ENCODE measurements at regions not wholly inside any gene's neighbourhood (a gene's known extent, or its start where the extent isn't known, plus 50 kb on each side); places are given as distances from the start of the nearest gene placed in this dataset.

GRCh38 chr4:22253431-22253830 is 262.4 kb downstream of the ADGRA3 start:
- no peak for DNase-seq (ENCODE audit: low spot score)
- no peak for TF ChIP-seq CTCF (IDR thresholded peaks at IDR 0.05; ENCODE audit: borderline replicate concordance, control extremely low read depth, extremely low read depth, insufficient read depth, missing control alignments)
- in situ Hi-C loops (cut with MboI; ENCODE audit: low sequenced_read_pairs, unreplicated experiment) = no loop called here

DNA sequence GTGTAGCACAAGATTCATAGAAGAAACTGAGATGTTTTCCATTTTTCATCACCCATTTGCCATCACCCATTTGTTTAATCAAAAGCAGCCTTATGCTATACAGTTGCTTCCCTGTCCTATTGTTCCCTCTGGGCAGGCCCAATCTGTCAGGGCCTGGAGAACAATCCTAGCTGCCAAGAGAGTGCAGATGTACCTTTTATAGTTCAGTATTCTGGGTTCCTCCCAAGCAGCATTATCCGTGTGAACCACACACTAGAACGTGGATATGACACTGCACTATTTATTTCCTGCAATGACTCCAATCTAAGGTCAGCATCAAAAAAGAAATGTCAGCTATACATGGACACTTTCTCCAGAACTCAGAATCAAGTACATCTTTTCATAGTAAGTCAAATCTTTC is 269.0 kb downstream of the ADGRA3 start:
- no peak for DNase-seq (ENCODE audit: low spot score)
- in situ Hi-C loops (cut with MboI; ENCODE audit: low sequenced_read_pairs, unreplicated experiment) = no loop called here
- no peak for TF ChIP-seq CTCF (IDR thresholded peaks at IDR 0.05; ENCODE audit: borderline replicate concordance, control extremely low read depth, extremely low read depth, insufficient read depth, missing control alignments)

GRCh38 chr4:22245294-22245693 is 270.6 kb downstream of the ADGRA3 start:
- in situ Hi-C loops (cut with MboI; ENCODE audit: low sequenced_read_pairs, unreplicated experiment) = no loop called here
- TF ChIP-seq CTCF (IDR thresholded peaks at IDR 0.05; ENCODE audit: borderline replicate concordance, control extremely low read depth, extremely low read depth, insufficient read depth, missing control alignments) = no peak

DNA sequence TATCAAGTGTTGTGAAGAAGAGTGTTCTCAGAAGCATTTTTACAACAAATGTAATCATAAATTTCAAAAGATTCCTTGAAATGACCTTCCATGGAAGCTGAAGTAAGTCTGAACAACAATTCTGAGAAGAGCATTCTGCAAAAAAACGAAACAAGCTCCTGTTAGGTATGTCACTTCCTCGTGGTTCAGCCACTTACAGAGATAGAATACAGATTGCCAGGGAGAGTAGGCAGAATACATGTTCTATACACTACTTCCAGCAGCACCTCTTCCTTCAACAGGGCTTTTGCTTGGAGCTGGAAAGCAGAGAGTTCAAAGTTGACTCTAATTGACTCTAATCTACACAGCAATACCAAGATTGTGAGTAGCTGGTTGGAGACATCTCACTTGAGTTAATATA is 274.5 kb downstream of the ADGRA3 start:
- in situ Hi-C loops (cut with MboI; ENCODE audit: low sequenced_read_pairs, unreplicated experiment) = no loop called here
- no peak for DNase-seq (ENCODE audit: low spot score)
- no peak for TF ChIP-seq CTCF (IDR thresholded peaks at IDR 0.05; ENCODE audit: borderline replicate concordance, control extremely low read depth, extremely low read depth, insufficient read depth, missing control alignments)

More at GRCh38 chr4:22245294-22245693, 270.6 kb downstream of the ADGRA3 start:
- DNase-seq (ENCODE audit: low spot score) = no peak

DNA sequence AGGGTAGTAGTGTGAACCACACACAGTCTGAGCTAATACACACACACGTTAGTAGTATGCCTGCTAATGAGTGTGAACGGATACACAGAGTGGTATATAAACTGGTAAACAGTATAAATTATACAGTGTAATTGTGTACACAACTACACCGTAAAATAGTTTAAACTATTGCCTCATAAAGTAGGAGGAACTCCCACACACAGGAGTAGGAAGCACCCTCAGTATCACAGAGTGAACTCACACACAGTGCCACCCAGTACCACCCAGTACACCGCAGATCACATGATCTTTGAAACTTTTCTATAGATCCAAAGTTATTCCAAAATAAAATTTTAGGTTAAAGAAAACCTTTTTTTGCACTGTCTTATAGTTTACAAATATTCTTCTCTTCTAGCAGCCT is 275.1 kb downstream of the ADGRA3 start:
- DNase-seq (ENCODE audit: low spot score) = no peak
- no peak for TF ChIP-seq CTCF (IDR thresholded peaks at IDR 0.05; ENCODE audit: borderline replicate concordance, control extremely low read depth, extremely low read depth, insufficient read depth, missing control alignments)
- in situ Hi-C loops (cut with MboI; ENCODE audit: low sequenced_read_pairs, unreplicated experiment) = no loop called here

GRCh38 chr4:22238742-22239141 is 277.1 kb downstream of the ADGRA3 start:
- in situ Hi-C loops (cut with MboI; ENCODE audit: low sequenced_read_pairs, unreplicated experiment) = no loop called here
- TF ChIP-seq CTCF (IDR thresholded peaks at IDR 0.05; ENCODE audit: borderline replicate concordance, control extremely low read depth, extremely low read depth, insufficient read depth, missing control alignments) = no peak
- no peak for DNase-seq (ENCODE audit: low spot score)
